Muscle of leg (tissue), 3 donors: ENCODE measurements at regions not wholly inside any gene's neighbourhood (a gene's known extent, or its start where the extent isn't known, plus 50 kb on each side); places are given as distances from the start of the nearest gene placed in this dataset.

Experiments used
- DNase-seq: peaks from one replicate; pipeline ENCODE4 v3.0.0; 2013
- H3K27ac ChIP-seq: one replicate; pipeline ENCODE4 v1.5.1; 2013; ENCODE audit warnings: mild to moderate bottlenecking, low read length, control low read depth
- H3K27me3 ChIP-seq: one replicate; pipeline ENCODE4 v1.6.1; 2013; ENCODE audit warnings: low read length; ENCODE audit not compliant: control insufficient read depth, insufficient read depth
- H3K36me3 ChIP-seq: one replicate; pipeline ENCODE4 v1.6.1; 2013; ENCODE audit warnings: low read length; ENCODE audit not compliant: control insufficient read depth, insufficient read depth
- H3K4me1 ChIP-seq: one replicate; pipeline ENCODE4 v1.6.1; 2013; ENCODE audit warnings: low read length; ENCODE audit not compliant: control insufficient read depth, insufficient read depth
- H3K4me3 ChIP-seq: one replicate; pipeline ENCODE4 v1.5.1; 2013; ENCODE audit warnings: low read length, control low read depth
- H3K9me3 ChIP-seq: replicated peaks from 2 replicates; pipeline ENCODE4 v1.6.1; 2013; ENCODE audit warnings: low read depth, low read length; ENCODE audit not compliant: control insufficient read depth
- WGBS: methylation state at CpG from one replicate; pipeline ENCODE4 v1.1.5; 2013; ENCODE audit warnings: missing lambda C conversion rate; ENCODE audit not compliant: insufficient coverage; 5-methylcytosine and 5-hydroxymethylcytosine counted together

DNA sequence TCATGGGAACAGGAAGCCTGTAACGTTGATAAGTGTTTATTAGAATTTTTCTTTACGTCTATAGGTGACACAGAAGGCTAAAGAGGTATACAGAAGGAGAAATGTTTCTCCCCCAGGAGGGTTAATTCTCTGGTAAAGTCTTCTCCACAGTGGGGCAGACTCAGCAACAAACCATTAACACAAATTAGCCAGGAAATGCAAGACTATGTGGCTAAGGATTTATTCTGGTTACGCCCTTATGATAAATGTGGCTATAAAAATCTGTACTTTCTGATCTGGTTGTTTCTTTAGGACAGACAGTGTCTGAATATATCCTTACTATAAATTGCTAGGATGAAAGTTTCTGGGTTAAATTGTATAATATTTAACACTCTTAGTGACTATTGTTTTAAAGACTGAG is 423.3 kb downstream of the FLRT2 start:
- Histone ChIP-seq H3K9me3 (no peaks in the 10 kb centered on the region), H3K27ac (no peak overlapping the region), H3K27me3 (no peaks in the 10 kb centered on the region), H3K4me1 (no peaks in the 10 kb centered on the region), H3K36me3 (no peaks in the 10 kb centered on the region), H3K4me3 (no peak overlapping the region)
- no CpG with 5 or more reads among the region's 3 CpGs for WGBS
- no peak for DNase-seq

DNA sequence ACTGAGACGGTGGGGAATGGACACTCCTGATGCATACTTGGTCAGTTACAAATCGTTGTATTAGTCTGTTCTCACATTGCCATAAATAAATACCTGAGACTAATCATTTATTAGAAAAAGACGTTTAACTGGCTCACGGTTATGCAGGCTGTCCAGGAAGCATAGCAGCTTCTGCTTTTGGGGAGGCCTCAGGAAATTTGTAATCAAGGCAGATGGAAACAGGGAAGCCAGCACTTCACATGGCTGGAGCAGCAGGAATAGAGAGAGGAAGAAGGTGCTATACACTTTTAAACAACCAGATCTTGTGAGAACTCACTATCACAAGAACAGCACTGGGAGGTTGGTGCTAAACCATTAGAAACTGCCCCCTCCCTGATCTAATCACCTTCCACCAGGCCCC is 418.2 kb downstream of the FLRT2 start:
- H3K4me3 ChIP-seq, result no peak overlapping the region
- no peaks in the 10 kb centered on the region for H3K27me3 ChIP-seq
- no peak overlapping the region for H3K27ac ChIP-seq
- H3K36me3 ChIP-seq, result no peaks in the 10 kb centered on the region
- no peaks in the 10 kb centered on the region for H3K9me3 ChIP-seq
- no peaks in the 10 kb centered on the region for H3K4me1 ChIP-seq
- peak; percentile 52 for DNase-seq
- WGBS, result no CpG with 5 or more reads among the region's 4 CpGs

DNA sequence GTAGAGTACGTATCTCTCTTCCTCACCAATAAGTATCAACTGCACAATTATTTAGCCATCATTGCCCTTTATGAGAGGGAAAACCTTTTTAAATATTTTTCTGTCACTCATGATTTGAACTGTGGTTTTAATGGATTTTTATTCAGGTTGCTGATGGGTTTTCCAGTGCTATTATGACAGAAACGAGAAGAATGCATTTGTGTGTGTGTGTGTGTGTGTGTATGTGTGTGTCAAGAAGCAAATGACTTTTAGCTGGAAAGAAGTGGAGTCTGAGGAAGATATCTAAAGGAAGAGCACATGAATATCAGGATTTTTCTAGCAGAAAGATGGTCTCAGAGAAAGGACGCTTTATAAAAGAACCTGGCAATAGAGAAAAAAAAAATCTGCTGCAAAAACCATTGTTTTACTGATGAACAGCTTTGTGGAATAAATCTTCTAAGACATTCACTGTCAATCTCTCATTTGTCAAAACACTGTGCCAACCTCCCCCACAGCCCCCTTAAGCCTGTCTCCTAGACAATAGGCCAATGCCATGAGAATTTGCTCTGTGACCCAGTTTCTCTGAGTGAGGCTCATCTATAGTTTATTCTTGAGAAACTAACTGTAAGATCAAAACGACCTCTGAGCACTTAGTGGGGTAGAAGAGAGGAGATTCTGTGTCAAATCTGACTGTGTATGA is 417.7 kb downstream of the FLRT2 start:
- H3K4me3 ChIP-seq, result no peak overlapping the region
- no peaks in the 10 kb centered on the region for H3K27me3 ChIP-seq
- H3K9me3 ChIP-seq, result no peaks in the 10 kb centered on the region
- H3K27ac ChIP-seq, result no peak overlapping the region
- WGBS, result 29% methylated on average over 1 of the region's 4 CpGs
- H3K36me3 ChIP-seq, result no peaks in the 10 kb centered on the region
- peak; percentile 16 for DNase-seq
- H3K4me1 ChIP-seq, result no peaks in the 10 kb centered on the region

DNA sequence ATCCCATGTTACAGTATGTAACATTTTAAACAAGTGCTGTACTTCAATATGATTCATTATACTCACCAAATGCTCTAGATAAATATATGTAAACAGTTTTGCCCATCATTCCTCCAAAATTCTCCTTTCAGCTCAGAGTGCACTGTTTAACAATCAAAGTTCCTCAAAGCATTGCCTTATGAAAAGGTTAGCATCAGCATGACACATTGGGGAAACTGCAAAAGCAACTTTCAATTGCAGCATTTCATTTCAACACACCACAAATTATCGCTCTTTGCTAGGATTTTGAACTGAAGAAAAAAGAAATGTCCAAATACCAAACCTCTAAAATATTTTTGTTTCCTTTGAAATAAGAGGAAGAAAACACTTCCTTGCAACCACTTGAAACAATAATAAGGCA is 413.2 kb downstream of the FLRT2 start:
- H3K27ac ChIP-seq, result no peak overlapping the region
- peak; percentile 30 for DNase-seq
- no peak overlapping the region for H3K4me3 ChIP-seq
- peaks cover 2% of the 10 kb centered on the region for H3K9me3 ChIP-seq
- no peaks in the 10 kb centered on the region for H3K27me3 ChIP-seq
- no peaks in the 10 kb centered on the region for H3K4me1 ChIP-seq
- no CpG with 5 or more reads among the region's 1 CpG for WGBS
- no peaks in the 10 kb centered on the region for H3K36me3 ChIP-seq

DNA sequence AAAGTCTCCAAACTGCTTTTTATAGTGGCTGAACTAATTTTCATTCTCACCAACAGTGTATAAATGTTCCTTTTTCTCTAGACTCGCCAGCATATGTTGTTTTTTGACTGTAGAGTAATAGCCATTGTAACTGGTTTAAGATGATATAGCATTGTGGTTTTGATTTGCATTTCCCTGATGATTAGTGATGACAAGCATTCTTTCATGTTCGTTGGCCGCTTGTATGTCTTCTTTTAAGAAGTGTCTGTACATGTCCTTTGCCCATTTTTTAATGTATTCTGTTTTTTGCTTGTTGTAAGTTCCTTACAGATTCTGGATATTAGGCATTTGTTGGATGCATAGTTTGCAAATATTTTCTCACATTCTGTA is 404.9 kb downstream of the FLRT2 start:
- Histone ChIP-seq H3K9me3 (peaks cover 2% of the 10 kb centered on the region), H3K27ac (no peak overlapping the region), H3K36me3 (no peaks in the 10 kb centered on the region), H3K27me3 (no peaks in the 10 kb centered on the region), H3K4me3 (peak overlapping the region; percentile 2), H3K4me1 (no peaks in the 10 kb centered on the region)
- 73% methylated on average over 2 of the region's 3 CpGs for WGBS
- no peak for DNase-seq

GRCh38 chr14:85934123-85934885 is 404.4 kb downstream of the FLRT2 start:
- no peak overlapping the region for H3K27ac ChIP-seq
- WGBS, result 84% methylated on average over 6 of the region's 12 CpGs
- H3K27me3 ChIP-seq, result no peaks in the 10 kb centered on the region
- H3K36me3 ChIP-seq, result no peaks in the 10 kb centered on the region
- DNase-seq, result peak; percentile 26
- peak overlapping the region; percentile 2 for H3K4me3 ChIP-seq
- peaks cover 2% of the 10 kb centered on the region for H3K9me3 ChIP-seq
- no peaks in the 10 kb centered on the region for H3K4me1 ChIP-seq

GRCh38 chr14:85921241-85921640 is 391.3 kb downstream of the FLRT2 start:
- WGBS, result no CpG with 5 or more reads among the region's 3 CpGs
- no peaks in the 10 kb centered on the region for H3K27me3 ChIP-seq
- no peak overlapping the region for H3K4me3 ChIP-seq
- DNase-seq, result no peak
- H3K36me3 ChIP-seq, result no peaks in the 10 kb centered on the region
- no peaks in the 10 kb centered on the region for H3K9me3 ChIP-seq
- no peaks in the 10 kb centered on the region for H3K4me1 ChIP-seq
- no peak overlapping the region for H3K27ac ChIP-seq

GRCh38 chr14:85917716-85918115 is 387.8 kb downstream of the FLRT2 start:
- no CpG with 5 or more reads among the region's 4 CpGs for WGBS
- DNase-seq, result no peak
- Histone ChIP-seq H3K27me3 (no peaks in the 10 kb centered on the region), H3K9me3 (no peaks in the 10 kb centered on the region), H3K4me3 (no peak overlapping the region), H3K27ac (no peak overlapping the region), H3K36me3 (no peaks in the 10 kb centered on the region), H3K4me1 (no peaks in the 10 kb centered on the region)

DNA sequence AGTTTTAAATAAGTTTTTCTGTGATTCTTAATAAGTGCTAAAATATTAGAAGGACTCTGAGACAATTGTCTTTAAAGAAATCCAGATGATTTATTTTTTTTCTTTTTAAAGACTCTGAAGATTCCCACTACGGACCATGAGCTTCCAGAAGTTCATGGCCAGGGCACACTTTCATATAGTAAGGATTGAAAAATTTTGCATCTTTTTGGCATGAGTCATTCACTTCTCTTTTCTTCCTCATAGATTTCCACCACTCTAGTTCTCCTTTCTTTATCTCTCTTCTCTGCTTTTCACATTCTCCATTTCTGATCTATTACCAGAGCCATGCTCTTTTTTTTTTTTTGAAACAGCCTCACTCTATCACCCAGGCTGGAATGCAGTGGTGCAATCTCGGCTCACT is 385.8 kb downstream of the FLRT2 start:
- DNase-seq, result no peak
- WGBS, result no CpG with 5 or more reads among the region's 2 CpGs
- Histone ChIP-seq H3K27ac (no peak overlapping the region), H3K4me3 (no peak overlapping the region), H3K4me1 (no peaks in the 10 kb centered on the region), H3K36me3 (no peaks in the 10 kb centered on the region), H3K27me3 (no peaks in the 10 kb centered on the region), H3K9me3 (no peaks in the 10 kb centered on the region)

DNA sequence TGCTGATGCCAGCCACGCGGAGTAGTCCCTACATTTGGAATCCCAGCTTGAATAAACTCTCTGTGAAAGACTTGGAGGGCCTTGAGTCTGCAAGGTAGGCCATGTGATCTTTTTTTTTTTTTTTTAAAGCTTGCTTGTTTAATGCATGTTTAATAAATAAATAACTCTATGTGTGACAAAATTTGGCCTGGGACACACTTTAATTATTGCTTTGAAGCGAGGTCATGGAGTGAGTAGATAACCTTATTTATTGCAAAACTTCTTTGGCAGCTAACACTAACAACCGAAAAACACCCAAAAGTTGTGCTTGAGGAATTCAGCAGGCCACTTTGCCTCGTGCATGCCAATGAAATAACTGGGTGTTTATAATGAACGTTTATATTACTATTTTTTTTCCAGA is 382.2 kb downstream of the FLRT2 start:
- DNase-seq, result no peak
- H3K36me3 ChIP-seq, result no peaks in the 10 kb centered on the region
- H3K4me1 ChIP-seq, result no peaks in the 10 kb centered on the region
- no peaks in the 10 kb centered on the region for H3K9me3 ChIP-seq
- WGBS, result no CpG with 5 or more reads among the region's 6 CpGs
- no peaks in the 10 kb centered on the region for H3K27me3 ChIP-seq
- H3K4me3 ChIP-seq, result no peak overlapping the region
- H3K27ac ChIP-seq, result no peak overlapping the region
